KMS-11 (cell line): ENCODE measurements at regions not wholly inside any gene's neighbourhood (a gene's known extent, or its start where the extent isn't known, plus 50 kb on each side); places are given as distances from the start of the nearest gene placed in this dataset.

Source experiments
- H2AFZ ChIP-seq: fragments of 200-600 bp; sonication (generic); 2 replicates; pipeline ENCODE4 v1.6.1; 2016; ENCODE audit warnings: antibody characterized with exemption, mixed run types, low read depth
- H3K27ac ChIP-seq: fragments of 200-600 bp; sonication (generic); 2 replicates; pipeline ENCODE4 v1.6.1; 2016; ENCODE audit warnings: mild to moderate bottlenecking, mixed run types
- H3K27me3 ChIP-seq: fragments of 200-600 bp; sonication (generic); 2 replicates; pipeline ENCODE4 v1.6.1; 2017; ENCODE audit warnings: mild to moderate bottlenecking, low read depth, mixed run types, moderate library complexity; ENCODE audit not compliant: insufficient read depth
- H3K36me3 ChIP-seq: fragments of 200-600 bp; sonication (generic); 2 replicates; pipeline ENCODE4 v1.6.1; 2017; ENCODE audit warnings: mild to moderate bottlenecking, mixed run types; ENCODE audit not compliant: insufficient read depth
- H3K4me1 ChIP-seq: fragments of 200-600 bp; sonication (generic); 2 replicates; pipeline ENCODE4 v1.6.1; 2016; ENCODE audit warnings: mild to moderate bottlenecking, low read depth, mixed run types; ENCODE audit not compliant: poor library complexity, severe bottlenecking
- H3K4me2 ChIP-seq: fragments of 200-600 bp; sonication (generic); 2 replicates; pipeline ENCODE4 v1.7.0; 2016; ENCODE audit warnings: mild to moderate bottlenecking, mixed run types
- H3K4me3 ChIP-seq: fragments of 200-600 bp; sonication (generic); IDR thresholded peaks from 2 replicates; pipeline ENCODE4 v1.6.1; 2017; ENCODE audit warnings: low read depth, low read length, mixed read lengths; ENCODE audit not compliant: insufficient read depth
- H3K79me2 ChIP-seq: fragments of 200-600 bp; sonication (generic); 2 replicates; pipeline ENCODE4 v1.6.1; 2016; ENCODE audit warnings: low read depth, mixed run types; ENCODE audit not compliant: insufficient read depth
- H3K9ac ChIP-seq: fragments of 200-600 bp; sonication (generic); 2 replicates; pipeline ENCODE4 v1.6.1; 2016; ENCODE audit warnings: mild to moderate bottlenecking, mixed run types
- H4K20me1 ChIP-seq: fragments of 200-600 bp; sonication (generic); 2 replicates; pipeline ENCODE4 v1.6.1; 2016; ENCODE audit warnings: mild to moderate bottlenecking, mixed run types; ENCODE audit not compliant: insufficient read depth
- TF ChIP-seq, protein P1 (sequence below): fragments of 200-600 bp; sonication (generic); conservative IDR thresholded peaks from 2 replicates; pipeline ENCODE4 v1.6.1; 2017; ENCODE audit warnings: low read depth, mild to moderate bottlenecking, antibody characterized with exemption, low read length, moderate library complexity, mixed read lengths

GRCh38 chr5:158435161-158435616, 576.2 kb upstream of the CLINT1 start:
- H3K4me1 ChIP-seq, result peaks cover 40% of the 10 kb centered on the region
- no peak overlapping the region for H2AFZ ChIP-seq

GRCh38 chr5:158434749-158435148, 575.8 kb upstream of the CLINT1 start:
- Histone ChIP-seq H3K27ac (0 out of 2 replicates have a peak overlapping the region, but pooled peaks have one; percentile 21), H3K27me3 (no peaks in the 10 kb centered on the region), H3K4me1 (peaks cover 43% of the 10 kb centered on the region), H3K4me3 (no peak overlapping the region), H3K9ac (no peak overlapping the region), H3K4me2 (peak overlapping the region; percentile 66), H2AFZ (no peak overlapping the region), H3K79me2 (no peaks in the 10 kb centered on the region), H4K20me1 (no peaks in the 10 kb centered on the region), H3K36me3 (no peaks in the 10 kb centered on the region)
- TF ChIP-seq, protein P1, sequence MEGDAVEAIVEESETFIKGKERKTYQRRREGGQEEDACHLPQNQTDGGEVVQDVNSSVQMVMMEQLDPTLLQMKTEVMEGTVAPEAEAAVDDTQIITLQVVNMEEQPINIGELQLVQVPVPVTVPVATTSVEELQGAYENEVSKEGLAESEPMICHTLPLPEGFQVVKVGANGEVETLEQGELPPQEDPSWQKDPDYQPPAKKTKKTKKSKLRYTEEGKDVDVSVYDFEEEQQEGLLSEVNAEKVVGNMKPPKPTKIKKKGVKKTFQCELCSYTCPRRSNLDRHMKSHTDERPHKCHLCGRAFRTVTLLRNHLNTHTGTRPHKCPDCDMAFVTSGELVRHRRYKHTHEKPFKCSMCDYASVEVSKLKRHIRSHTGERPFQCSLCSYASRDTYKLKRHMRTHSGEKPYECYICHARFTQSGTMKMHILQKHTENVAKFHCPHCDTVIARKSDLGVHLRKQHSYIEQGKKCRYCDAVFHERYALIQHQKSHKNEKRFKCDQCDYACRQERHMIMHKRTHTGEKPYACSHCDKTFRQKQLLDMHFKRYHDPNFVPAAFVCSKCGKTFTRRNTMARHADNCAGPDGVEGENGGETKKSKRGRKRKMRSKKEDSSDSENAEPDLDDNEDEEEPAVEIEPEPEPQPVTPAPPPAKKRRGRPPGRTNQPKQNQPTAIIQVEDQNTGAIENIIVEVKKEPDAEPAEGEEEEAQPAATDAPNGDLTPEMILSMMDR, result no peak

More at GRCh38 chr5:158435161-158435616, 576.2 kb upstream of the CLINT1 start:
- Histone ChIP-seq H3K4me2 (peak overlapping the region; percentile 66), H3K4me3 (no peak overlapping the region), H3K36me3 (no peaks in the 10 kb centered on the region), H3K27me3 (no peaks in the 10 kb centered on the region), H4K20me1 (no peaks in the 10 kb centered on the region), H3K9ac (no peak overlapping the region), H3K79me2 (no peaks in the 10 kb centered on the region), H3K27ac (0 out of 2 replicates have a peak overlapping the region, but pooled peaks have one; percentile 21)
- TF ChIP-seq, protein P1, result no peak

- H3K27ac ChIP-seq, result no peak overlapping the region
- no peaks in the 10 kb centered on the region for H3K27me3 ChIP-seq
- no peak overlapping the region for H3K4me2 ChIP-seq
- TF ChIP-seq, protein P1, result no peak
- H2AFZ ChIP-seq, result no peak overlapping the region
- no peaks in the 10 kb centered on the region for H3K79me2 ChIP-seq
- H3K9ac ChIP-seq, result no peak overlapping the region
- H4K20me1 ChIP-seq, result no peaks in the 10 kb centered on the region
- H3K4me1 ChIP-seq, result peaks cover 43% of the 10 kb centered on the region
- no peak overlapping the region for H3K4me3 ChIP-seq
- no peaks in the 10 kb centered on the region for H3K36me3 ChIP-seq
Observed at GRCh38 chr5:158433634-158434033, 574.7 kb upstream of the CLINT1 start.

- H3K4me1 ChIP-seq, result peaks cover 43% of the 10 kb centered on the region
- H3K4me2 ChIP-seq, result 0 out of 2 replicates have a peak overlapping the region, but pooled peaks have one; percentile 5
- H3K36me3 ChIP-seq, result no peaks in the 10 kb centered on the region
- H2AFZ ChIP-seq, result no peak overlapping the region
- TF ChIP-seq, protein P1, result no peak
- H3K79me2 ChIP-seq, result no peaks in the 10 kb centered on the region
- no peak overlapping the region for H3K9ac ChIP-seq
- no peaks in the 10 kb centered on the region for H4K20me1 ChIP-seq
- H3K27ac ChIP-seq, result no peak overlapping the region
- no peaks in the 10 kb centered on the region for H3K27me3 ChIP-seq
- no peak overlapping the region for H3K4me3 ChIP-seq
Observed at GRCh38 chr5:158431369-158432029, 572.6 kb upstream of the CLINT1 start.
